ENCODE measurements at regions not wholly inside any gene's neighbourhood (a gene's known extent, or its start where the extent isn't known, plus 50 kb on each side); places are given as distances from the start of the nearest gene placed in this dataset.
"Not testable (repeated sequence)": the region's sequence is repeated elsewhere in the genome, so short reads cannot be mapped to it uniquely, and the experiment has no call there.

GRCh38 chr5:120158211-120158610 is 305.9 kb upstream of the PRR16 start:
- Histone ChIP-seq H3K36me3 (ENCODE audit: insufficient read depth, low read length) (no peaks in the 10 kb centered on the region), H3K4me3 (ENCODE audit: low read depth, low read length) (no peak overlapping the region), H3K79me2 (ENCODE audit: control insufficient read depth, insufficient read depth, low read length, unreplicated experiment) (no peaks in the 10 kb centered on the region), H3K27me3 (ENCODE audit: insufficient read depth, low read length) (no peaks in the 10 kb centered on the region), H2AFZ (ENCODE audit: low read length, unreplicated experiment) (no peak overlapping the region), H3K4me1 (ENCODE audit: control insufficient read depth, insufficient read depth, low read length, unreplicated experiment) (peaks cover 16% of the 10 kb centered on the region), H3K27ac (ENCODE audit: low read depth, low read length) (no peak overlapping the region)

GRCh38 chr5:120159155-120159554 is 304.9 kb upstream of the PRR16 start:
- H3K27me3 ChIP-seq (ENCODE audit: insufficient read depth, low read length) = no peaks in the 10 kb centered on the region
- no peak overlapping the region for H2AFZ ChIP-seq (ENCODE audit: low read length, unreplicated experiment)
- H3K4me3 ChIP-seq (ENCODE audit: low read depth, low read length) = no peak overlapping the region
- H3K27ac ChIP-seq (ENCODE audit: low read depth, low read length) = no peak overlapping the region
- H3K4me1 ChIP-seq (ENCODE audit: control insufficient read depth, insufficient read depth, low read length, unreplicated experiment) = peaks cover 16% of the 10 kb centered on the region
- no peaks in the 10 kb centered on the region for H3K36me3 ChIP-seq (ENCODE audit: insufficient read depth, low read length)
- no peaks in the 10 kb centered on the region for H3K79me2 ChIP-seq (ENCODE audit: control insufficient read depth, insufficient read depth, low read length, unreplicated experiment)

GRCh38 chr5:120160124-120160895 is 303.8 kb upstream of the PRR16 start:
- Histone ChIP-seq H3K4me1 (ENCODE audit: control insufficient read depth, insufficient read depth, low read length, unreplicated experiment) (peaks cover 16% of the 10 kb centered on the region), H3K4me3 (ENCODE audit: low read depth, low read length) (no peak overlapping the region), H3K27me3 (ENCODE audit: insufficient read depth, low read length) (no peaks in the 10 kb centered on the region), H3K36me3 (ENCODE audit: insufficient read depth, low read length) (no peaks in the 10 kb centered on the region), H2AFZ (ENCODE audit: low read length, unreplicated experiment) (no peak overlapping the region), H3K27ac (ENCODE audit: low read depth, low read length) (peak overlapping the region; percentile 61), H3K79me2 (ENCODE audit: control insufficient read depth, insufficient read depth, low read length, unreplicated experiment) (no peaks in the 10 kb centered on the region)

- Histone ChIP-seq H3K79me2 (ENCODE audit: control insufficient read depth, insufficient read depth, low read length, unreplicated experiment) (no peaks in the 10 kb centered on the region), H2AFZ (ENCODE audit: low read length, unreplicated experiment) (no peak overlapping the region), H3K4me3 (ENCODE audit: low read depth, low read length) (no peak overlapping the region), H3K4me1 (ENCODE audit: control insufficient read depth, insufficient read depth, low read length, unreplicated experiment) (peaks cover 11% of the 10 kb centered on the region), H3K27me3 (ENCODE audit: insufficient read depth, low read length) (no peaks in the 10 kb centered on the region), H3K27ac (ENCODE audit: low read depth, low read length) (no peak overlapping the region), H3K36me3 (ENCODE audit: insufficient read depth, low read length) (no peaks in the 10 kb centered on the region)
Observed at GRCh38 chr5:120162321-120162720, 301.8 kb upstream of the PRR16 start.

- H3K27me3 ChIP-seq (ENCODE audit: insufficient read depth, low read length) = no peaks in the 10 kb centered on the region
Observed at GRCh38 chr5:120164037-120164436, 300.1 kb upstream of the PRR16 start.

GRCh38 chr5:120164986-120165385 is 299.1 kb upstream of the PRR16 start:
- peaks cover 6% of the 10 kb centered on the region for H3K4me1 ChIP-seq (ENCODE audit: control insufficient read depth, insufficient read depth, low read length, unreplicated experiment)
- H3K4me3 ChIP-seq (ENCODE audit: low read depth, low read length) = no peak overlapping the region
- no peaks in the 10 kb centered on the region for H3K36me3 ChIP-seq (ENCODE audit: insufficient read depth, low read length)
- no peaks in the 10 kb centered on the region for H3K27me3 ChIP-seq (ENCODE audit: insufficient read depth, low read length)
- H3K27ac ChIP-seq (ENCODE audit: low read depth, low read length) = no peak overlapping the region
- H2AFZ ChIP-seq (ENCODE audit: low read length, unreplicated experiment) = no peak overlapping the region
- no peaks in the 10 kb centered on the region for H3K79me2 ChIP-seq (ENCODE audit: control insufficient read depth, insufficient read depth, low read length, unreplicated experiment)

More at GRCh38 chr5:120164037-120164436, 300.1 kb upstream of the PRR16 start:
- Histone ChIP-seq H3K4me1 (ENCODE audit: control insufficient read depth, insufficient read depth, low read length, unreplicated experiment) (peaks cover 11% of the 10 kb centered on the region), H3K79me2 (ENCODE audit: control insufficient read depth, insufficient read depth, low read length, unreplicated experiment) (no peaks in the 10 kb centered on the region), H3K4me3 (ENCODE audit: low read depth, low read length) (no peak overlapping the region), H3K27ac (ENCODE audit: low read depth, low read length) (no peak overlapping the region), H2AFZ (ENCODE audit: low read length, unreplicated experiment) (no peak overlapping the region), H3K36me3 (ENCODE audit: insufficient read depth, low read length) (no peaks in the 10 kb centered on the region)

- no peaks in the 10 kb centered on the region for H3K36me3 ChIP-seq (ENCODE audit: insufficient read depth, low read length)
- H3K79me2 ChIP-seq (ENCODE audit: control insufficient read depth, insufficient read depth, low read length, unreplicated experiment) = no peaks in the 10 kb centered on the region
- no peak overlapping the region for H2AFZ ChIP-seq (ENCODE audit: low read length, unreplicated experiment)
- H3K4me3 ChIP-seq (ENCODE audit: low read depth, low read length) = no peak overlapping the region
- no peaks in the 10 kb centered on the region for H3K4me1 ChIP-seq (ENCODE audit: control insufficient read depth, insufficient read depth, low read length, unreplicated experiment)
- H3K27me3 ChIP-seq (ENCODE audit: insufficient read depth, low read length) = no peaks in the 10 kb centered on the region
- H3K27ac ChIP-seq (ENCODE audit: low read depth, low read length) = no peak overlapping the region
Observed at GRCh38 chr5:120173125-120173524, 291.0 kb upstream of the PRR16 start.

- Histone ChIP-seq H3K4me1 (ENCODE audit: control insufficient read depth, insufficient read depth, low read length, unreplicated experiment) (no peaks in the 10 kb centered on the region), H3K27me3 (ENCODE audit: insufficient read depth, low read length) (no peaks in the 10 kb centered on the region), H3K36me3 (ENCODE audit: insufficient read depth, low read length) (no peaks in the 10 kb centered on the region), H3K79me2 (ENCODE audit: control insufficient read depth, insufficient read depth, low read length, unreplicated experiment) (no peaks in the 10 kb centered on the region), H3K4me3 (ENCODE audit: low read depth, low read length) (no peak overlapping the region), H3K27ac (ENCODE audit: low read depth, low read length) (no peak overlapping the region), H2AFZ (ENCODE audit: low read length, unreplicated experiment) (no peak overlapping the region)
Observed at GRCh38 chr5:120174089-120174488, 290.0 kb upstream of the PRR16 start.

GRCh38 chr5:120181238-120181637 is 282.9 kb upstream of the PRR16 start:
- H3K36me3 ChIP-seq (ENCODE audit: insufficient read depth, low read length); H3K79me2 ChIP-seq (ENCODE audit: control insufficient read depth, insufficient read depth, low read length, unreplicated experiment); H3K27ac ChIP-seq (ENCODE audit: low read depth, low read length); H2AFZ ChIP-seq (ENCODE audit: low read length, unreplicated experiment); H3K4me1 ChIP-seq (ENCODE audit: control insufficient read depth, insufficient read depth, low read length, unreplicated experiment); H3K4me3 ChIP-seq (ENCODE audit: low read depth, low read length); H3K27me3 ChIP-seq (ENCODE audit: insufficient read depth, low read length): not testable (repeated sequence)

GRCh38 chr5:120194650-120195049 is 269.4 kb upstream of the PRR16 start:
- not testable (repeated sequence) for H3K4me1 ChIP-seq (ENCODE audit: control insufficient read depth, insufficient read depth, low read length, unreplicated experiment); H3K79me2 ChIP-seq (ENCODE audit: control insufficient read depth, insufficient read depth, low read length, unreplicated experiment); H3K36me3 ChIP-seq (ENCODE audit: insufficient read depth, low read length); H3K27me3 ChIP-seq (ENCODE audit: insufficient read depth, low read length); H3K27ac ChIP-seq (ENCODE audit: low read depth, low read length); H2AFZ ChIP-seq (ENCODE audit: low read length, unreplicated experiment); H3K4me3 ChIP-seq (ENCODE audit: low read depth, low read length)

- Histone ChIP-seq H3K27ac (ENCODE audit: low read depth, low read length) (no peak overlapping the region), H3K36me3 (ENCODE audit: insufficient read depth, low read length) (no peaks in the 10 kb centered on the region), H3K4me1 (ENCODE audit: control insufficient read depth, insufficient read depth, low read length, unreplicated experiment) (no peaks in the 10 kb centered on the region), H3K79me2 (ENCODE audit: control insufficient read depth, insufficient read depth, low read length, unreplicated experiment) (no peaks in the 10 kb centered on the region), H2AFZ (ENCODE audit: low read length, unreplicated experiment) (no peak overlapping the region), H3K27me3 (ENCODE audit: insufficient read depth, low read length) (no peaks in the 10 kb centered on the region), H3K4me3 (ENCODE audit: low read depth, low read length) (no peak overlapping the region)
Observed at GRCh38 chr5:120199559-120199958, 264.5 kb upstream of the PRR16 start.
